ENCODE measurements at regions not wholly inside any gene's neighbourhood (a gene's known extent, or its start where the extent isn't known, plus 50 kb on each side); places are given as distances from the start of the nearest gene placed in this dataset.

- ChIA-PET POLR2A (ENCODE audit: low non-redundant PET) (no interaction called here), CTCF (interaction anchor here (0.6 kb wide), 1 partner anchor 111 kb away, joined by 6 read pairs; no protein-coding TSS in a partner anchor)
- no peak for DNase-seq (ENCODE audit: low spot score)
- no peak for TF ChIP-seq CTCF (conservative IDR thresholded peaks at IDR 0.05; ENCODE audit: low read depth)
- no peak overlapping the region for H3K27ac ChIP-seq
Measured at GRCh38 chr16:6038941-6039645, 941.5 kb upstream of the EEF2KMT start.

GRCh38 chr16:6035161-6035560 lies 937.6 kb upstream of the EEF2KMT start:
- TF ChIP-seq CTCF (conservative IDR thresholded peaks at IDR 0.05; ENCODE audit: low read depth), result no peak
- DNase-seq (ENCODE audit: low spot score), result no peak
- H3K27ac ChIP-seq, result no peak overlapping the region
- CTCF ChIA-PET, result interaction anchor here (0.6 kb wide), 1 partner anchor 247 kb away, joined by 3 read pairs; no protein-coding TSS in a partner anchor
- POLR2A ChIA-PET (ENCODE audit: low non-redundant PET), result no interaction called here

GRCh38 chr16:6034511-6034910 lies 936.9 kb upstream of the EEF2KMT start:
- no peak for DNase-seq (ENCODE audit: low spot score)
- ChIA-PET CTCF (no interaction called here), POLR2A (ENCODE audit: low non-redundant PET) (no interaction called here)
- no peak for TF ChIP-seq CTCF (conservative IDR thresholded peaks at IDR 0.05; ENCODE audit: low read depth)
- H3K27ac ChIP-seq, result no peak overlapping the region

- no peak overlapping the region for H3K27ac ChIP-seq
- POLR2A ChIA-PET (ENCODE audit: low non-redundant PET), result no interaction called here
- CTCF ChIA-PET, result interaction anchor here (0.7 to 1.7 kb wide), 2 partner anchors 9 to 133 kb away, joined by 3 to 7 read pairs; no protein-coding TSS in a partner anchor
- no peak for DNase-seq (ENCODE audit: low spot score)
- TF ChIP-seq CTCF (conservative IDR thresholded peaks at IDR 0.05; ENCODE audit: low read depth), result no peak
Measured at GRCh38 chr16:6032438-6032837, 934.8 kb upstream of the EEF2KMT start.

GRCh38 chr16:6031567-6031966 lies 934.0 kb upstream of the EEF2KMT start:
- no peak overlapping the region for H3K27ac ChIP-seq
- no peak for DNase-seq (ENCODE audit: low spot score)
- no peak for TF ChIP-seq CTCF (conservative IDR thresholded peaks at IDR 0.05; ENCODE audit: low read depth)
- ChIA-PET CTCF (interaction anchor here (0.7 to 1.7 kb wide), 2 partner anchors 10 to 133 kb away, joined by 3 to 7 read pairs; no protein-coding TSS in a partner anchor), POLR2A (ENCODE audit: low non-redundant PET) (no interaction called here)

GRCh38 chr16:6031102-6031501 lies 933.5 kb upstream of the EEF2KMT start:
- POLR2A ChIA-PET (ENCODE audit: low non-redundant PET), result no interaction called here
- CTCF ChIA-PET, result no interaction called here
- no peak for TF ChIP-seq CTCF (conservative IDR thresholded peaks at IDR 0.05; ENCODE audit: low read depth)
- H3K27ac ChIP-seq, result no peak overlapping the region
- no peak for DNase-seq (ENCODE audit: low spot score)

Measured in RWPE1 (cell line).